ENCODE measurements at regions not wholly inside any gene's neighbourhood (a gene's known extent, or its start where the extent isn't known, plus 50 kb on each side); places are given as distances from the start of the nearest gene placed in this dataset.

DNA sequence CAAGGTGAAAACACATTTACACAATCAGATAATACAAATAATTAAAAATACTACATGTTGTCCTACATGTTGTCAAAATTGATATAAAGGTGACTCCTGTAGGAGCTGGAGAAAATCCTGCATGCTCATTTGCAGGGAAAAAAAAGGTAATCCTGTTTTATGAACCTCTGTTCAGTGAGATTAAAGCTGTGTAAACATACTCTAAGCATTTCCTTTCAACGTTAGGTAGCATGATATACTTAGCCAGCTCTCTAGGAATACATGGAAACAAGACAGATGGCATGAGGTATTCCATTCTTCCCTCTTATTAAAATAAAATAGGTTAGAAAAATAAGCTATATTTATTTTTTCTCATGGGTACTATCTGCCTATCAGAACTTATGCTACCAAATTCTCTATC, 635.7 kb upstream of the FLRT2 start:
- no peaks in the 10 kb centered on the region for H3F3A ChIP-seq (replicated peaks; ENCODE audit: low read depth)
- H3K9me2 ChIP-seq (ENCODE audit: insufficient read depth) = no peaks in the 10 kb centered on the region
- no peak overlapping the region for H3K4me3 ChIP-seq
- no peaks in the 10 kb centered on the region for H3K27me3 Mint-ChIP-seq (ENCODE audit: insufficient read depth, low read depth, poor library complexity)
- no peaks in the 10 kb centered on the region for H4K20me1 ChIP-seq (replicated peaks; ENCODE audit: insufficient read depth)
- TF ChIP-seq, protein P1, sequence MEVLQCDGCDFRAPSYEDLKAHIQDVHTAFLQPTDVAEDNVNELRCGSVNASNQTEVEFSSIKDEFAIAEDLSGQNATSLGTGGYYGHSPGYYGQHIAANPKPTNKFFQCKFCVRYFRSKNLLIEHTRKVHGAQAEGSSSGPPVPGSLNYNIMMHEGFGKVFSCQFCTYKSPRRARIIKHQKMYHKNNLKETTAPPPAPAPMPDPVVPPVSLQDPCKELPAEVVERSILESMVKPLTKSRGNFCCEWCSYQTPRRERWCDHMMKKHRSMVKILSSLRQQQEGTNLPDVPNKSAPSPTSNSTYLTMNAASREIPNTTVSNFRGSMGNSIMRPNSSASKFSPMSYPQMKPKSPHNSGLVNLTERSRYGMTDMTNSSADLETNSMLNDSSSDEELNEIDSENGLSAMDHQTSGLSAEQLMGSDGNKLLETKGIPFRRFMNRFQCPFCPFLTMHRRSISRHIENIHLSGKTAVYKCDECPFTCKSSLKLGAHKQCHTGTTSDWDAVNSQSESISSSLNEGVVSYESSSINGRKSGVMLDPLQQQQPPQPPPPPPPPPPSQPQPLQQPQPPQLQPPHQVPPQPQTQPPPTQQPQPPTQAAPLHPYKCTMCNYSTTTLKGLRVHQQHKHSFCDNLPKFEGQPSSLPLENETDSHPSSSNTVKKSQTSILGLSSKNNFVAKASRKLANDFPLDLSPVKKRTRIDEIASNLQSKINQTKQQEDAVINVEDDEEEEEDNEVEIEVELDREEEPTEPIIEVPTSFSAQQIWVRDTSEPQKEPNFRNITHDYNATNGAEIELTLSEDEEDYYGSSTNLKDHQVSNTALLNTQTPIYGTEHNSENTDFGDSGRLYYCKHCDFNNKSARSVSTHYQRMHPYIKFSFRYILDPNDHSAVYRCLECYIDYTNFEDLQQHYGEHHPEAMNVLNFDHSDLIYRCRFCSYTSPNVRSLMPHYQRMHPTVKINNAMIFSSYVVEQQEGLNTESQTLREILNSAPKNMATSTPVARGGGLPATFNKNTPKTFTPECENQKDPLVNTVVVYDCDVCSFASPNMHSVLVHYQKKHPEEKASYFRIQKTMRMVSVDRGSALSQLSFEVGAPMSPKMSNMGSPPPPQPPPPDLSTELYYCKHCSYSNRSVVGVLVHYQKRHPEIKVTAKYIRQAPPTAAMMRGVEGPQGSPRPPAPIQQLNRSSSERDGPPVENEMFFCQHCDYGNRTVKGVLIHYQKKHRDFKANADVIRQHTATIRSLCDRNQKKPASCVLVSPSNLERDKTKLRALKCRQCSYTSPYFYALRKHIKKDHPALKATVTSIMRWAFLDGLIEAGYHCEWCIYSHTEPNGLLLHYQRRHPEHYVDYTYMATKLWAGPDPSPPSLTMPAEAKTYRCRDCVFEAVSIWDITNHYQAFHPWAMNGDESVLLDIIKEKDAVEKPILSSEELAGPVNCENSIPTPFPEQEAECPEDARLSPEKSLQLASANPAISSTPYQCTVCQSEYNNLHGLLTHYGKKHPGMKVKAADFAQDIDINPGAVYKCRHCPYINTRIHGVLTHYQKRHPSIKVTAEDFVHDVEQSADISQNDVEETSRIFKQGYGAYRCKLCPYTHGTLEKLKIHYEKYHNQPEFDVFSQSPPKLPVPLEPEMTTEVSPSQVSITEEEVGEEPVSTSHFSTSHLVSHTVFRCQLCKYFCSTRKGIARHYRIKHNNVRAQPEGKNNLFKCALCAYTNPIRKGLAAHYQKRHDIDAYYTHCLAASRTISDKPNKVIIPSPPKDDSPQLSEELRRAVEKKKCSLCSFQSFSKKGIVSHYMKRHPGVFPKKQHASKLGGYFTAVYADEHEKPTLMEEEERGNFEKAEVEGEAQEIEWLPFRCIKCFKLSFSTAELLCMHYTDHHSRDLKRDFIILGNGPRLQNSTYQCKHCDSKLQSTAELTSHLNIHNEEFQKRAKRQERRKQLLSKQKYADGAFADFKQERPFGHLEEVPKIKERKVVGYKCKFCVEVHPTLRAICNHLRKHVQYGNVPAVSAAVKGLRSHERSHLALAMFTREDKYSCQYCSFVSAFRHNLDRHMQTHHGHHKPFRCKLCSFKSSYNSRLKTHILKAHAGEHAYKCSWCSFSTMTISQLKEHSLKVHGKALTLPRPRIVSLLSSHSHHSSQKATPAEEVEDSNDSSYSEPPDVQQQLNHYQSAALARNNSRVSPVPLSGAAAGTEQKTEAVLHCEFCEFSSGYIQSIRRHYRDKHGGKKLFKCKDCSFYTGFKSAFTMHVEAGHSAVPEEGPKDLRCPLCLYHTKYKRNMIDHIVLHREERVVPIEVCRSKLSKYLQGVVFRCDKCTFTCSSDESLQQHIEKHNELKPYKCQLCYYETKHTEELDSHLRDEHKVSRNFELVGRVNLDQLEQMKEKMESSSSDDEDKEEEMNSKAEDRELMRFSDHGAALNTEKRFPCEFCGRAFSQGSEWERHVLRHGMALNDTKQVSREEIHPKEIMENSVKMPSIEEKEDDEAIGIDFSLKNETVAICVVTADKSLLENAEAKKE (CRISPR knock-in tag; IDR thresholded peaks at IDR 0.05) = no peak
- TF ChIP-seq ZNF114 (CRISPR knock-in tag; IDR thresholded peaks at IDR 0.05) = no peak
- TF ChIP-seq CREB1 (CRISPR knock-in tag; IDR thresholded peaks at IDR 0.05; ENCODE audit: low read depth) = no peak
- no peak for TF ChIP-seq POLR2AphosphoS5 (IDR thresholded peaks at IDR 0.05; ENCODE audit: low read depth)
- TF ChIP-seq, protein P2, sequence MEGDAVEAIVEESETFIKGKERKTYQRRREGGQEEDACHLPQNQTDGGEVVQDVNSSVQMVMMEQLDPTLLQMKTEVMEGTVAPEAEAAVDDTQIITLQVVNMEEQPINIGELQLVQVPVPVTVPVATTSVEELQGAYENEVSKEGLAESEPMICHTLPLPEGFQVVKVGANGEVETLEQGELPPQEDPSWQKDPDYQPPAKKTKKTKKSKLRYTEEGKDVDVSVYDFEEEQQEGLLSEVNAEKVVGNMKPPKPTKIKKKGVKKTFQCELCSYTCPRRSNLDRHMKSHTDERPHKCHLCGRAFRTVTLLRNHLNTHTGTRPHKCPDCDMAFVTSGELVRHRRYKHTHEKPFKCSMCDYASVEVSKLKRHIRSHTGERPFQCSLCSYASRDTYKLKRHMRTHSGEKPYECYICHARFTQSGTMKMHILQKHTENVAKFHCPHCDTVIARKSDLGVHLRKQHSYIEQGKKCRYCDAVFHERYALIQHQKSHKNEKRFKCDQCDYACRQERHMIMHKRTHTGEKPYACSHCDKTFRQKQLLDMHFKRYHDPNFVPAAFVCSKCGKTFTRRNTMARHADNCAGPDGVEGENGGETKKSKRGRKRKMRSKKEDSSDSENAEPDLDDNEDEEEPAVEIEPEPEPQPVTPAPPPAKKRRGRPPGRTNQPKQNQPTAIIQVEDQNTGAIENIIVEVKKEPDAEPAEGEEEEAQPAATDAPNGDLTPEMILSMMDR (conservative IDR thresholded peaks at IDR 0.05; ENCODE audit: low read depth in 2 of 2) = no peak
- TF ChIP-seq NANOG (IDR thresholded peaks at IDR 0.05; ENCODE audit: borderline replicate concordance) = no peak
- no peaks in the 10 kb centered on the region for H3K36me3 Mint-ChIP-seq (ENCODE audit: low read depth)
- H3K4me2 ChIP-seq = no peak overlapping the region
- no peaks in the 10 kb centered on the region for H3K4me1 Mint-ChIP-seq
- no peaks in the 10 kb centered on the region for H3K36me3 ChIP-seq (ENCODE audit: insufficient read depth)
- H3K4me1 ChIP-seq (ENCODE audit: insufficient read depth) = no peaks in the 10 kb centered on the region
- H3K4me3 Mint-ChIP-seq = no peak overlapping the region
- DNase-seq (ENCODE audit: low spot score) (no peak), ATAC-seq (no peak)
- no peaks in the 10 kb centered on the region for H3K9me3 Mint-ChIP-seq
- H3K79me2 ChIP-seq (replicated peaks; ENCODE audit: insufficient read depth) = no peaks in the 10 kb centered on the region
- no peak overlapping the region for H2AFZ ChIP-seq
- no peaks in the 10 kb centered on the region for H3K27me3 ChIP-seq (ENCODE audit: insufficient read depth)
- no peak overlapping the region for H3K27ac Mint-ChIP-seq
- H3K27ac ChIP-seq (ENCODE audit: low read depth) = no peak overlapping the region

All from GM23338 (cell line).